ENCODE measurements at regions not wholly inside any gene's neighbourhood (a gene's known extent, or its start where the extent isn't known, plus 50 kb on each side); places are given as distances from the start of the nearest gene placed in this dataset.

- no peak for DNase-seq
Observed at GRCh38 chr2:220890931-220891330, 681.2 kb downstream of the EPHA4 start.

- no peak for DNase-seq
Observed at GRCh38 chr2:220891405-220891804, 680.7 kb downstream of the EPHA4 start.

GRCh38 chr2:220892018-220892634 is 680.0 kb downstream of the EPHA4 start:
- no peak for DNase-seq

- no peak for DNase-seq
Observed at GRCh38 chr2:220893411-220893810, 678.7 kb downstream of the EPHA4 start.

GRCh38 chr2:220894069-220894468 is 678.0 kb downstream of the EPHA4 start:
- no peak for DNase-seq

GRCh38 chr2:220899492-220899891 is 672.6 kb downstream of the EPHA4 start:
- no peak for DNase-seq

GRCh38 chr2:220904015-220904414 is 668.1 kb downstream of the EPHA4 start:
- DNase-seq: no peak

GRCh38 chr2:220913384-220913783 is 658.7 kb downstream of the EPHA4 start:
- DNase-seq: no peak

- DNase-seq: no peak
Observed at GRCh38 chr2:220915092-220915623, 656.9 kb downstream of the EPHA4 start.

GRCh38 chr2:220916931-220917330 is 655.2 kb downstream of the EPHA4 start:
- no peak for DNase-seq

GRCh38 chr2:220930271-220931076 is 641.6 kb downstream of the EPHA4 start:
- no peak for DNase-seq

GRCh38 chr2:220931491-220931890 is 640.6 kb downstream of the EPHA4 start:
- DNase-seq: no peak

GRCh38 chr2:220932041-220932440 is 640.1 kb downstream of the EPHA4 start:
- DNase-seq: no peak

- no peak for DNase-seq
Observed at GRCh38 chr2:220935789-220936321, 636.2 kb downstream of the EPHA4 start.

GRCh38 chr2:220936641-220937197 is 635.4 kb downstream of the EPHA4 start:
- no peak for DNase-seq

- no peak for DNase-seq
Observed at GRCh38 chr2:220937245-220937644, 634.9 kb downstream of the EPHA4 start.

- no peak for DNase-seq
Observed at GRCh38 chr2:220940646-220941045, 631.5 kb downstream of the EPHA4 start.

- no peak for DNase-seq
Observed at GRCh38 chr2:220941683-220942082, 630.4 kb downstream of the EPHA4 start.

GRCh38 chr2:220946552-220946951 is 625.6 kb downstream of the EPHA4 start:
- no peak for DNase-seq

- no peak for DNase-seq
Observed at GRCh38 chr2:220948579-220948978, 623.5 kb downstream of the EPHA4 start.

GRCh38 chr2:220949466-220949865 is 622.6 kb downstream of the EPHA4 start:
- DNase-seq: no peak

GRCh38 chr2:220955776-220956175 is 616.3 kb downstream of the EPHA4 start:
- no peak for DNase-seq

- DNase-seq: no peak
Observed at GRCh38 chr2:220956429-220956828, 615.7 kb downstream of the EPHA4 start.

- DNase-seq: no peak
Observed at GRCh38 chr2:220959391-220959802, 612.7 kb downstream of the EPHA4 start.

Measured in GOT3 (cell line).